Stomach (tissue), 4 donors: ENCODE measurements at regions not wholly inside any gene's neighbourhood (a gene's known extent, or its start where the extent isn't known, plus 50 kb on each side); places are given as distances from the start of the nearest gene placed in this dataset.

Experiments
- EP300 ChIP-seq: sonication (generic); formaldehyde crosslinking; IDR thresholded peaks from one replicate; pipeline ENCODE4 v1.6.1; 2017; ENCODE audit warnings: antibody characterized with exemption
- POLR2A ChIP-seq, 4 donors: fragments of 450-650 bp; IDR thresholded peaks; one replicate each; pipeline ENCODE4 v1.6.1; 2016; ENCODE audit warnings: antibody characterized with exemption in 4 of 4, control low read depth in 2 of 4, mild to moderate bottlenecking in 1 of 4, moderate library complexity in 1 of 4
- TF ChIP-seq, protein P1 (sequence below), 7 experiments: fragments of 450-650 bp in 4 of 7; fragments of 200-600 bp in 3 of 7; sonication (generic) in 3 of 7; IDR thresholded peaks; one replicate each; pipeline ENCODE4 v1.5.1; 2016 to 2019; ENCODE audit warnings: antibody characterized with exemption in 7 of 7, control low read depth in 2 of 7, mild to moderate bottlenecking in 1 of 7

DNA sequence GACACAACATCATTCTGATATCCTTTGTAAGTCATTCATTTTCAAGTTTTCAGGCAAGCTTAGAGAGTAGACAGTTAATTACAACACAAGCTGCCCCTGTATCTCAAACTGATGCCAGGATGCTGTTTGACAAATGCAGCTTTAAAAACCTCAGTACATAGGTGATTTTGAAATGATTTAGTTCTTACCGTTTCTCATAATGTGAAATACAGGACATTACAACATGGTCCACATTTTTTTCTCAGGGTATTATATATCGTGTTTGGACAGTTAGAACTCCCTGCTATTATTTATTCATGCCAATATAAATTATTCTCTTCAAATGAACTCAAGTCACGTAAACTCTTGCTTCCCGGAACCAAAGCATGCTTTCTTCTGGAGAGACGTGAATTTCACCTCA lies 1013.9 kb downstream of the EPHA3 start:
- TF ChIP-seq, protein P1, sequence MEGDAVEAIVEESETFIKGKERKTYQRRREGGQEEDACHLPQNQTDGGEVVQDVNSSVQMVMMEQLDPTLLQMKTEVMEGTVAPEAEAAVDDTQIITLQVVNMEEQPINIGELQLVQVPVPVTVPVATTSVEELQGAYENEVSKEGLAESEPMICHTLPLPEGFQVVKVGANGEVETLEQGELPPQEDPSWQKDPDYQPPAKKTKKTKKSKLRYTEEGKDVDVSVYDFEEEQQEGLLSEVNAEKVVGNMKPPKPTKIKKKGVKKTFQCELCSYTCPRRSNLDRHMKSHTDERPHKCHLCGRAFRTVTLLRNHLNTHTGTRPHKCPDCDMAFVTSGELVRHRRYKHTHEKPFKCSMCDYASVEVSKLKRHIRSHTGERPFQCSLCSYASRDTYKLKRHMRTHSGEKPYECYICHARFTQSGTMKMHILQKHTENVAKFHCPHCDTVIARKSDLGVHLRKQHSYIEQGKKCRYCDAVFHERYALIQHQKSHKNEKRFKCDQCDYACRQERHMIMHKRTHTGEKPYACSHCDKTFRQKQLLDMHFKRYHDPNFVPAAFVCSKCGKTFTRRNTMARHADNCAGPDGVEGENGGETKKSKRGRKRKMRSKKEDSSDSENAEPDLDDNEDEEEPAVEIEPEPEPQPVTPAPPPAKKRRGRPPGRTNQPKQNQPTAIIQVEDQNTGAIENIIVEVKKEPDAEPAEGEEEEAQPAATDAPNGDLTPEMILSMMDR (IDR thresholded peaks at IDR 0.05) = no peak
- TF ChIP-seq POLR2A (IDR thresholded peaks at IDR 0.05) = no peak
- no peak for TF ChIP-seq EP300
